Stimulated activated memory B cell treated with anti-CD40 and anti-IgM and Interleukin-4, amounts not matched to agents 10 μg/mL and 1 μg/mL and 100 μg/mL, for 72 hours (primary cell): ENCODE measurements at regions not wholly inside any gene's neighbourhood (a gene's known extent, or its start where the extent isn't known, plus 50 kb on each side); places are given as distances from the start of the nearest gene placed in this dataset.
A peak's percentile ranks its signal among the peaks of the same experiment; 100 is the strongest.

Experiments
- ATAC-seq: fragments of 150-1000 bp; cut with Tn5 transposase; 2 replicates; pipeline ENCODE4 v1.10.0; 2021
- H3K27ac Mint-ChIP-seq: one replicate; pipeline ENCODE4 v1.8.0; 2022; ENCODE audit warnings: mild to moderate bottlenecking, mixed read lengths
- H3K27me3 Mint-ChIP-seq: one replicate; pipeline ENCODE4 v1.8.0; 2022; ENCODE audit warnings: mixed read lengths
- H3K36me3 Mint-ChIP-seq: one replicate; pipeline ENCODE4 v1.8.0; 2022; ENCODE audit warnings: mixed read lengths
- H3K4me1 Mint-ChIP-seq: one replicate; pipeline ENCODE4 v1.8.0; 2022; ENCODE audit warnings: mixed read lengths
- H3K4me3 Mint-ChIP-seq: one replicate; pipeline ENCODE4 v1.8.0; 2022; ENCODE audit warnings: mild to moderate bottlenecking, moderate library complexity, mixed read lengths
- H3K9me3 Mint-ChIP-seq: one replicate; pipeline ENCODE4 v1.8.0; 2022; ENCODE audit warnings: mixed read lengths

DNA sequence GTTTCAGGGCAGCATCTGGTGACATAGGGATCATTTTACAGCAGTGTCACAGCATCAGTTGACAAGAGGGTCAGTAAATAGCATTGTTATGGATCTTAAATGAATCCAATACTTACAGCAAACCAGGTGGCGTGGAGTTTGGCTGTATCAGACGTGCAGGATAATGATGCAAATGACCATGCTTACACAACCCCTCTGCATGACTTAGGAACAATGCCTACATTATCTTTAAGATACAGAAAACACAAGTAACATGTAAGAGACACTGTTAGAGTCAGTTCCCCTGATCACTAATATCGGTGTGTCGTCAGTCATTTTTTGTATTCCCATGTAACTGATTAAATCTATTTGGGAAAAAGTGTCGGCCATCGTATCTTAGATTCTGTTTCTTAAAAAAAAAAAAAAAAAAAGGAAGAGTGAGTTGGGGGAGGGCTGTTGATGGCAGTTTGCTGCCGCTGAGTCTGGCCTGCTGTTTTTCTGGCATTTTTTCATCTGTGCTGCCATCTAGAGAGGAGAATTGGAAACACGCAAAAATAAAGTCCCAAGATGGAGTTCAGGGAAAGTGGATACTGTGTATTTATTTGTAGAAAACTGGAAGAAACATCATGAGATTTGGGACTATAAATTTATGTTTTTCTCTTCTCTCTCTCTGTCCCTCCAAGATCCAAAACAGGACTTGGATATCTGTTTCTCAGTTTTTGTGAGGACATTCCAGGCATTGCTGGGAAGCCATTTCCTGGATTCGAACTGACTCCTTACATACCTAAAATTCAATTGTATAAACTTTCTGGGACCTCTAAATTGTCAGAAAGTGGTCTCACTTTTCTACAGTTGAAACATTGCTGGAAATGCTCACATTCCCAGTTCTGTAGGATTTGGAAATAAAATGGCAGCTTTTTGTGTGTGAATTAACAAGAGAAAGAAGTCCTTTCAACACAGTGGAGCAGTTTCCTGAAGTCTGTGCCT lies 60.3 kb upstream of the AGPS start:
- H3K4me1 Mint-ChIP-seq: no peaks in the 10 kb centered on the region
- H3K9me3 Mint-ChIP-seq: no peaks in the 10 kb centered on the region
- no peak overlapping the region for H3K4me3 Mint-ChIP-seq
- peak; percentile 75 for ATAC-seq
- H3K36me3 Mint-ChIP-seq: peaks cover 5% of the 10 kb centered on the region
- H3K27me3 Mint-ChIP-seq: no peaks in the 10 kb centered on the region
- H3K27ac Mint-ChIP-seq: peak overlapping the region; percentile 26

DNA sequence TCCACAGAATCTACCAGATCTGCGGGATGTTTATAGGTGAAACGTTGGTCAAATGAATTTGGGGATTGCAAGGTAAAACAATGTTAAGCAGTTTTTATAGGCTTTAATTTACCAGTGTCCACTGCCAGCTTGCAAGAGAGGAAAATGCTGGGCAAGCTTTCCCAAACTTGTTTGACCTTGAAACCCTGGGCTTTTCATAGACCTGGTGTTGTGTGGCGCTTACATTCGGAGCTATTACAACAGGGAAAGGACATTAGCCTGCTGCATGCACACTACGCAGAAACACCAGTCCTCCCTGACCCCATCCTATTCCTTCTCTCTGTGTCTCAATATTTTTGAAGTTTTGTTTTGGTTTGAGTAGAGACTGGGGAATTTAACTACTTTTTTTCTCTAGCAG lies 59.6 kb upstream of the AGPS start:
- Mint-ChIP-seq H3K27ac (peak overlapping the region; percentile 26), H3K9me3 (no peaks in the 10 kb centered on the region), H3K4me3 (no peak overlapping the region), H3K36me3 (peaks cover 5% of the 10 kb centered on the region), H3K4me1 (no peaks in the 10 kb centered on the region), H3K27me3 (no peaks in the 10 kb centered on the region)
- ATAC-seq: no peak

DNA sequence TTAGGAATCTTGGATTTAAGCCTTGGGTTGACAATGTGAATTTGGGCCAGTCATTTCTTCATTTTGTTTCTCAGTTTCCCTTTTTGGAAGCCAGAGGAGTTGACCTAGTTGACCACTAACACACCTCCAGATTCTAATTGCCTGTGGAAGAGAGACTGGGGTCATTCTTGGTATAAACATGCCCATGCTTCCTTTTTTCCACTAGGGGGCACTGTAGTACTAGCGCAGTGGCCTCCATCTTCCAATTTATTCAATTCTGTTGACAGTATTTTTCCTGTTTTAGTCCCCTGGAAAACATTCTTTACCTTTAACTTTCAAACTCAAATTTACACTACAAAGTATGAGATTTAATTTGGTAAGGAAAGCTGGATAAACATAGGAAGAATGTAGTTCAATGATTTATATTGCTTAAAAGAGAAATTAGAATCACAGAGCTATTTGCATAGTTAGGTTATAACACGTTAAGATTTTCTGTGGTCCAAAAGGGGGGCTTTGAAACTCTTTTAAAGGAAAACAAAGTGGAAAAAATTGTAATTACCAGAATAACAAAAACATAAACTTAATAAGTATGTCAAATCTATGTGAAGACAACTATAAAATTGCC lies 57.5 kb upstream of the AGPS start:
- no peaks in the 10 kb centered on the region for H3K27me3 Mint-ChIP-seq
- no peak overlapping the region for H3K4me3 Mint-ChIP-seq
- ATAC-seq: no peak
- H3K4me1 Mint-ChIP-seq: no peaks in the 10 kb centered on the region
- no peaks in the 10 kb centered on the region for H3K9me3 Mint-ChIP-seq
- H3K27ac Mint-ChIP-seq: no peak overlapping the region
- no peaks in the 10 kb centered on the region for H3K36me3 Mint-ChIP-seq

GRCh38 chr2:177335917-177336450 lies 56.6 kb upstream of the AGPS start:
- no peak overlapping the region for H3K27ac Mint-ChIP-seq
- H3K36me3 Mint-ChIP-seq: no peaks in the 10 kb centered on the region
- H3K27me3 Mint-ChIP-seq: no peaks in the 10 kb centered on the region
- no peak overlapping the region for H3K4me3 Mint-ChIP-seq
- H3K4me1 Mint-ChIP-seq: no peaks in the 10 kb centered on the region
- H3K9me3 Mint-ChIP-seq: no peaks in the 10 kb centered on the region
- no peak for ATAC-seq

DNA sequence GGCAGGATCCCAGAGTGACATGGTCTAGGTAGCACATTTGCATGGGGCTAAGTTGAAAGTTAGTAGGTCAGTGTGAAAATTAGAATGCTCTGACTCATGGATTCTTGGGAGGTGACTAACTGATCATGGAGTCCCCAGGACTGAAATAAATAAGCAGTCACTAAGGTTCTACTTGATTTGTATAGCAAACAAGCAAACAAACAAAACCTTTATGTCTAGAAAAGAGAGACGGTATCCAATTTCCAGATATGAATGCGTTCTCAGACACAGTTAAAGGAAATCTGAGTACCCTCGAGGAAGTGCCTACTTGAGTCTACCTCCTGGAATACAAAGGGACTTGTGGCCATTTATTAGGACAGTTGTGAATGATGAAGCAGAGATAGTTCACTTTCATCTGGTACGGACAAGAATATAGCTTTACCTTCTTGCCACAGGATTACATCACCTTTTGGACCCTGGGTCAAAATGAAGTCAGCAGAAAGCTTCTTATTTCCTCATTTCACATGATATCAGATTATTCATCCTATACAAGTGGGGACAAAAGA lies 54.3 kb upstream of the AGPS start:
- Mint-ChIP-seq H3K27ac (no peak overlapping the region), H3K36me3 (no peaks in the 10 kb centered on the region), H3K4me1 (no peaks in the 10 kb centered on the region), H3K4me3 (no peak overlapping the region), H3K27me3 (no peaks in the 10 kb centered on the region), H3K9me3 (no peaks in the 10 kb centered on the region)
- ATAC-seq: no peak

GRCh38 chr2:177340158-177340557 lies 52.4 kb upstream of the AGPS start:
- ATAC-seq: no peak
- Mint-ChIP-seq H3K27me3 (no peaks in the 10 kb centered on the region), H3K4me1 (no peaks in the 10 kb centered on the region), H3K36me3 (no peaks in the 10 kb centered on the region), H3K4me3 (no peak overlapping the region), H3K27ac (no peak overlapping the region), H3K9me3 (no peaks in the 10 kb centered on the region)

- ATAC-seq: no peak
- Mint-ChIP-seq H3K27ac (no peak overlapping the region), H3K9me3 (no peaks in the 10 kb centered on the region), H3K36me3 (no peaks in the 10 kb centered on the region), H3K27me3 (no peaks in the 10 kb centered on the region), H3K4me1 (no peaks in the 10 kb centered on the region), H3K4me3 (no peak overlapping the region)
Measured at GRCh38 chr2:177342736-177343135, 49.8 kb upstream of the AGPS start.
